ENCODE measurements at regions not wholly inside any gene's neighbourhood (a gene's known extent, or its start where the extent isn't known, plus 50 kb on each side); places are given as distances from the start of the nearest gene placed in this dataset.

- Histone ChIP-seq H3K4me3 (ENCODE audit: control insufficient read depth in 2 of 3, extremely low read depth in 1 of 3, insufficient read depth in 2 of 3, low read depth in 1 of 3, low read length in 3 of 3) (no peak overlapping the region), H2AFZ (ENCODE audit: control insufficient read depth, low read length) (no peak overlapping the region), H4K20me1 (ENCODE audit: control insufficient read depth, extremely low read depth, insufficient read depth, low read length) (no peaks in the 10 kb centered on the region), H3K4me2 (ENCODE audit: control insufficient read depth, extremely low read depth, insufficient read depth, low read depth, low read length) (no peak overlapping the region), H3K4me1 (ENCODE audit: control insufficient read depth, extremely low read depth, insufficient read depth, low read length) (peaks cover 5% of the 10 kb centered on the region), H3K79me2 (ENCODE audit: control insufficient read depth, insufficient read depth, low read length) (no peaks in the 10 kb centered on the region), H3K9me1 (ENCODE audit: control insufficient read depth, extremely low read depth, insufficient read depth, low read length) (no peaks in the 10 kb centered on the region), H3K27ac (ENCODE audit: control insufficient read depth, insufficient read depth, low read length) (no peak overlapping the region), H3K36me3 (ENCODE audit: control insufficient read depth in 2 of 2, extremely low read depth in 1 of 2, insufficient read depth in 2 of 2, low read length in 2 of 2) (no peaks in the 10 kb centered on the region), H3K9me3 (ENCODE audit: control insufficient read depth, low read depth, low read length) (no peaks in the 10 kb centered on the region), H3K27me3 (ENCODE audit: control insufficient read depth, extremely low read depth, insufficient read depth, low read length) (no peaks in the 10 kb centered on the region), H3K9ac (ENCODE audit: control insufficient read depth, extremely low read depth, insufficient read depth, low read length) (no peak overlapping the region)
- dilution Hi-C loops (cut with MboI; ENCODE audit: extremely low pct_ligation_motif_present, low sequenced_read_pairs): no loop called here
- TF ChIP-seq CTCF (optimal IDR thresholded peaks at IDR 0.05 in 1 of 3, IDR thresholded peaks at IDR 0.05 in 1 of 3, conservative IDR thresholded peaks at IDR 0.05 in 1 of 3; ENCODE audit: extremely low read depth in 1 of 3, insufficient read depth in 2 of 3, low read length in 3 of 3) (no peak), EZH2 (IDR thresholded peaks at IDR 0.05; ENCODE audit: low read length) (no peak)
- DNase-seq (ENCODE audit: low read depth, low spot score) (no peak), FAIRE-seq (no peak)
Observed at GRCh38 chr10:90199093-90199492, 497.7 kb downstream of the KIF20B start.

- dilution Hi-C loops (cut with MboI; ENCODE audit: extremely low pct_ligation_motif_present, low sequenced_read_pairs): no loop called here
- FAIRE-seq (no peak), DNase-seq (ENCODE audit: low read depth, low spot score) (no peak)
- no peak overlapping the region for H3K9ac ChIP-seq (ENCODE audit: control insufficient read depth, extremely low read depth, insufficient read depth, low read length)
- H3K79me2 ChIP-seq (ENCODE audit: control insufficient read depth, insufficient read depth, low read length): no peaks in the 10 kb centered on the region
- H3K36me3 ChIP-seq (ENCODE audit: control insufficient read depth in 2 of 2, extremely low read depth in 1 of 2, insufficient read depth in 2 of 2, low read length in 2 of 2): no peaks in the 10 kb centered on the region
- no peaks in the 10 kb centered on the region for H3K27me3 ChIP-seq (ENCODE audit: control insufficient read depth, extremely low read depth, insufficient read depth, low read length)
- no peak overlapping the region for H3K4me2 ChIP-seq (ENCODE audit: control insufficient read depth, extremely low read depth, insufficient read depth, low read depth, low read length)
- no peaks in the 10 kb centered on the region for H3K9me3 ChIP-seq (ENCODE audit: control insufficient read depth, low read depth, low read length)
- no peaks in the 10 kb centered on the region for H3K9me1 ChIP-seq (ENCODE audit: control insufficient read depth, extremely low read depth, insufficient read depth, low read length)
- H2AFZ ChIP-seq (ENCODE audit: control insufficient read depth, low read length): no peak overlapping the region
- no peaks in the 10 kb centered on the region for H4K20me1 ChIP-seq (ENCODE audit: control insufficient read depth, extremely low read depth, insufficient read depth, low read length)
- TF ChIP-seq EZH2 (IDR thresholded peaks at IDR 0.05; ENCODE audit: low read length) (no peak), CTCF (optimal IDR thresholded peaks at IDR 0.05 in 1 of 3, IDR thresholded peaks at IDR 0.05 in 1 of 3, conservative IDR thresholded peaks at IDR 0.05 in 1 of 3; ENCODE audit: extremely low read depth in 1 of 3, insufficient read depth in 2 of 3, low read length in 3 of 3) (no peak)
- peaks cover 9% of the 10 kb centered on the region for H3K4me1 ChIP-seq (ENCODE audit: control insufficient read depth, extremely low read depth, insufficient read depth, low read length)
- no peak overlapping the region for H3K4me3 ChIP-seq (ENCODE audit: control insufficient read depth in 2 of 3, extremely low read depth in 1 of 3, insufficient read depth in 2 of 3, low read depth in 1 of 3, low read length in 3 of 3)
- no peak overlapping the region for H3K27ac ChIP-seq (ENCODE audit: control insufficient read depth, insufficient read depth, low read length)
Observed at GRCh38 chr10:90199513-90199912, 498.1 kb downstream of the KIF20B start.
